ENCODE measurements at regions not wholly inside any gene's neighbourhood (a gene's known extent, or its start where the extent isn't known, plus 50 kb on each side); places are given as distances from the start of the nearest gene placed in this dataset.

DNA sequence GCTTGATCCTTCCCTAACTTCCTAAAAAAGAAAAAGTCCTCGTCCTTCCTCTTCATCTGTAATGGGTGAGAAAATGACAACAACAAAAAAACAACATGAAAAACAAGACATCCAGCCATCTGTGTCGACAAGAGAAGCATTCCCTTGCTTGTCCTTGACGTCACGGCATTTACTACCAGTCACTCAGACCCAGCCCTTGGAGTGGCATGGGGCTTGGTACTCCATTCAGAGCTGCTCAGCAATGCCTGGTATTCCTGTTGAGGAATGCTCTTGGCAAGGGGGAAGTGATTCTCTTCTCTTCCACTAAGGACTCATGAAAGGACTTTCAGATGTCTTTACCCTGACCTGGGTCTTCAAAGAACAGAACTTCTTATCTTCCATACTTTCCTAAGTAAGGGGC lies 339.7 kb upstream of the RASGRP1 start:
- BruUV-seq (replicated peaks), result no TSS peak
- Histone ChIP-seq H3K36me3 (ENCODE audit: insufficient read depth, low read length) (no peaks in the 10 kb centered on the region), H3K4me1 (ENCODE audit: insufficient read depth, low read length, poor library complexity, severe bottlenecking) (no peaks in the 10 kb centered on the region), H3K9me2 (ENCODE audit: insufficient read depth, low read length) (no peaks in the 10 kb centered on the region), H2AFZ (ENCODE audit: low read length) (no peak overlapping the region), H3K27ac (ENCODE audit: low read depth, low read length, poor library complexity, severe bottlenecking) (no peak overlapping the region), H3K79me2 (ENCODE audit: insufficient read depth, low read depth, low read length) (no peaks in the 10 kb centered on the region), H3K4me3 (ENCODE audit: low read depth, low read length, poor library complexity, severe bottlenecking) (no peak overlapping the region), H3K9me3 (ENCODE audit: low read length) (no peaks in the 10 kb centered on the region), H4K20me1 (ENCODE audit: insufficient read depth, low read length) (no peaks in the 10 kb centered on the region), H3K4me2 (ENCODE audit: low read length) (no peak overlapping the region)
- ChIA-PET POLR2A (interaction anchor here (0.6 to 0.7 kb wide), 2 partner anchors 8 to 14 kb away, joined by 3 read pairs; no protein-coding TSS in a partner anchor), CTCF (ENCODE audit: unreplicated experiment) (no interaction called here)
- no peak for TF ChIP-seq EZH2phosphoT487 (IDR thresholded peaks at IDR 0.05; ENCODE audit: borderline replicate concordance, low read depth, low read length)
- TF ChIP-seq, protein P1, sequence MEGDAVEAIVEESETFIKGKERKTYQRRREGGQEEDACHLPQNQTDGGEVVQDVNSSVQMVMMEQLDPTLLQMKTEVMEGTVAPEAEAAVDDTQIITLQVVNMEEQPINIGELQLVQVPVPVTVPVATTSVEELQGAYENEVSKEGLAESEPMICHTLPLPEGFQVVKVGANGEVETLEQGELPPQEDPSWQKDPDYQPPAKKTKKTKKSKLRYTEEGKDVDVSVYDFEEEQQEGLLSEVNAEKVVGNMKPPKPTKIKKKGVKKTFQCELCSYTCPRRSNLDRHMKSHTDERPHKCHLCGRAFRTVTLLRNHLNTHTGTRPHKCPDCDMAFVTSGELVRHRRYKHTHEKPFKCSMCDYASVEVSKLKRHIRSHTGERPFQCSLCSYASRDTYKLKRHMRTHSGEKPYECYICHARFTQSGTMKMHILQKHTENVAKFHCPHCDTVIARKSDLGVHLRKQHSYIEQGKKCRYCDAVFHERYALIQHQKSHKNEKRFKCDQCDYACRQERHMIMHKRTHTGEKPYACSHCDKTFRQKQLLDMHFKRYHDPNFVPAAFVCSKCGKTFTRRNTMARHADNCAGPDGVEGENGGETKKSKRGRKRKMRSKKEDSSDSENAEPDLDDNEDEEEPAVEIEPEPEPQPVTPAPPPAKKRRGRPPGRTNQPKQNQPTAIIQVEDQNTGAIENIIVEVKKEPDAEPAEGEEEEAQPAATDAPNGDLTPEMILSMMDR (conservative IDR thresholded peaks at IDR 0.05; ENCODE audit: low read length), result no peak
- no peak for DNase-seq (ENCODE audit: low spot score)
- intact Hi-C loops (cut with micrococcal nuclease; ENCODE audit: unreplicated experiment), result no loop called here

DNA sequence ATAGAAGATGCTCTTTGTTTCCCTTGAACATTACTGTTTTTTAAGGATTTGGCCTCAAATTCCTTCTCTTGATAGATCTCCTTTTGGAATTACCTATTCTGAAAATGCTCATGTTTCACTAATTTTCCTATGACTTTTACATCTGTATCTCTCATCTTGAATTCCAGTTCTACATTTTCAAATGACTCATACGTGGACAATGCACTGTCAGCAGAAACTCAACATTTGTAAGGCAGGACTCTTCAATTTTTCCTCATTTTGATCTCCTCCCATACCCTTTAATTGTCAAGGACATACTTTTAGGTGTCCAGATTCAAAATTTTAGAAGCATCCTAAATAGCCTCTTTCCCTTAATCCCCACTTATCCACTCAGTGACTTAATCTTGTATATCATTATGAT lies 341.0 kb upstream of the RASGRP1 start:
- H3K9me3 ChIP-seq (ENCODE audit: low read length), result no peaks in the 10 kb centered on the region
- DNase-seq (ENCODE audit: low spot score), result no peak
- no peaks in the 10 kb centered on the region for H3K79me2 ChIP-seq (ENCODE audit: insufficient read depth, low read depth, low read length)
- H3K9me2 ChIP-seq (ENCODE audit: insufficient read depth, low read length), result no peaks in the 10 kb centered on the region
- H3K36me3 ChIP-seq (ENCODE audit: insufficient read depth, low read length), result no peaks in the 10 kb centered on the region
- ChIA-PET POLR2A (interaction anchor here (0.6 kb wide), 1 partner anchor 806 kb away, joined by 3 read pairs; no protein-coding TSS in a partner anchor), CTCF (ENCODE audit: unreplicated experiment) (no interaction called here)
- H3K4me2 ChIP-seq (ENCODE audit: low read length), result no peak overlapping the region
- H3K4me3 ChIP-seq (ENCODE audit: low read depth, low read length, poor library complexity, severe bottlenecking), result no peak overlapping the region
- no peak overlapping the region for H3K27ac ChIP-seq (ENCODE audit: low read depth, low read length, poor library complexity, severe bottlenecking)
- no peak overlapping the region for H2AFZ ChIP-seq (ENCODE audit: low read length)
- no peaks in the 10 kb centered on the region for H3K4me1 ChIP-seq (ENCODE audit: insufficient read depth, low read length, poor library complexity, severe bottlenecking)
- H4K20me1 ChIP-seq (ENCODE audit: insufficient read depth, low read length), result no peaks in the 10 kb centered on the region
- intact Hi-C loops (cut with micrococcal nuclease; ENCODE audit: unreplicated experiment), result no loop called here
- no TSS peak for BruUV-seq (replicated peaks)
- TF ChIP-seq EZH2phosphoT487 (IDR thresholded peaks at IDR 0.05; ENCODE audit: borderline replicate concordance, low read depth, low read length), result no peak
- TF ChIP-seq, protein P1 (conservative IDR thresholded peaks at IDR 0.05; ENCODE audit: low read length), result no peak

DNA sequence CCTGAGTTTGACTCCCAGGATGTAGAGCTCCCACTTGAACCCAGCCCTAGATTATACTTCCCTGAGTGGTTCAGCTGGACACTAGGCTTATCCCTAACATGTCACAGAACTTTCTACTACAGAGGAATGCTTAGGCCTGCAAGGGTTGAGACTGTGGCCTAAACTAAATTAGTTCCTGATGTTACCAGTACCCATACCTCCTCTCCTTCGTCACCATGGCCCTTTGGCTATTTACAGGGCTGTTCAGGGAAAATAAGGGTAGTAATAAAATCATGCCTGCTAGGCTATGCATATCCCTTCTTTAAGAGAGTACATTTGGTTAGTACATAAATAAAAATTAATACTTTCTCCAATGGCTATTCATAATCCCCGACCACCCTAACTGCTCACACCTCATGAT lies 356.4 kb upstream of the RASGRP1 start:
- H3K9me3 ChIP-seq (ENCODE audit: low read length), result no peaks in the 10 kb centered on the region
- H3K27ac ChIP-seq (ENCODE audit: low read depth, low read length, poor library complexity, severe bottlenecking), result no peak overlapping the region
- no peak overlapping the region for H3K4me3 ChIP-seq (ENCODE audit: low read depth, low read length, poor library complexity, severe bottlenecking)
- no TSS peak for BruUV-seq (replicated peaks)
- no peak for TF ChIP-seq EZH2phosphoT487 (IDR thresholded peaks at IDR 0.05; ENCODE audit: borderline replicate concordance, low read depth, low read length)
- TF ChIP-seq, protein P1 (conservative IDR thresholded peaks at IDR 0.05; ENCODE audit: low read length), result no peak
- no peak for DNase-seq (ENCODE audit: low spot score)
- H3K4me2 ChIP-seq (ENCODE audit: low read length), result no peak overlapping the region
- no peak overlapping the region for H2AFZ ChIP-seq (ENCODE audit: low read length)
- no peaks in the 10 kb centered on the region for H3K36me3 ChIP-seq (ENCODE audit: insufficient read depth, low read length)
- no peaks in the 10 kb centered on the region for H3K79me2 ChIP-seq (ENCODE audit: insufficient read depth, low read depth, low read length)
- ChIA-PET CTCF (ENCODE audit: unreplicated experiment) (no interaction called here), POLR2A (no interaction called here)
- H3K9me2 ChIP-seq (ENCODE audit: insufficient read depth, low read length), result no peaks in the 10 kb centered on the region
- no peaks in the 10 kb centered on the region for H4K20me1 ChIP-seq (ENCODE audit: insufficient read depth, low read length)
- intact Hi-C loops (cut with micrococcal nuclease; ENCODE audit: unreplicated experiment), result no loop called here
- no peaks in the 10 kb centered on the region for H3K4me1 ChIP-seq (ENCODE audit: insufficient read depth, low read length, poor library complexity, severe bottlenecking)

Data from OCI-LY7 (cell line).